CD4-positive, alpha-beta T cell treated with Interleukin-4 for 1 hour (primary cell): ENCODE measurements at regions not wholly inside any gene's neighbourhood (a gene's known extent, or its start where the extent isn't known, plus 50 kb on each side); places are given as distances from the start of the nearest gene placed in this dataset.

Experiments
- DNase-seq, 2 donors: peaks; one replicate each; pipeline ENCODE4 v3.0.0-alpha.2; 2020 to 2022

- no peak for DNase-seq
These were observed 120.0 kb downstream of the IRF8 start for GRCh38 chr16:86018941-86019340.

- no peak for DNase-seq
These were observed 120.6 kb downstream of the IRF8 start for GRCh38 chr16:86019446-86020047.

- no peak for DNase-seq
These were observed 122.0 kb downstream of the IRF8 start for GRCh38 chr16:86020971-86021370.

GRCh38 chr16:86022381-86022960, 123.5 kb downstream of the IRF8 start:
- no peak for DNase-seq

GRCh38 chr16:86024210-86024609, 125.2 kb downstream of the IRF8 start:
- DNase-seq = no peak

GRCh38 chr16:86025706-86026105, 126.7 kb downstream of the IRF8 start:
- no peak for DNase-seq

GRCh38 chr16:86026171-86026910, 127.4 kb downstream of the IRF8 start:
- no peak for DNase-seq

GRCh38 chr16:86026916-86027315, 128.0 kb downstream of the IRF8 start:
- no peak for DNase-seq

GRCh38 chr16:86027373-86028126, 128.6 kb downstream of the IRF8 start:
- DNase-seq = no peak

GRCh38 chr16:86029131-86029741, 130.3 kb downstream of the IRF8 start:
- no peak for DNase-seq

- DNase-seq = no peak
These were observed 131.2 kb downstream of the IRF8 start for GRCh38 chr16:86030116-86030515.

- no peak for DNase-seq
These were observed 132.2 kb downstream of the IRF8 start for GRCh38 chr16:86031141-86031678.

- DNase-seq = no peak
These were observed 134.1 kb downstream of the IRF8 start for GRCh38 chr16:86033016-86033474.

- no peak for DNase-seq
These were observed 135.0 kb downstream of the IRF8 start for GRCh38 chr16:86033971-86034370.

- no peak for DNase-seq
These were observed 135.5 kb downstream of the IRF8 start for GRCh38 chr16:86034421-86034919.

GRCh38 chr16:86035906-86036305, 136.9 kb downstream of the IRF8 start:
- DNase-seq = no peak

GRCh38 chr16:86037999-86038925, 139.3 kb downstream of the IRF8 start:
- DNase-seq = no peak

GRCh38 chr16:86038926-86039310, 140.0 kb downstream of the IRF8 start:
- no peak for DNase-seq

GRCh38 chr16:86039606-86040005, 140.6 kb downstream of the IRF8 start:
- DNase-seq = no peak

GRCh38 chr16:86040496-86040895, 141.5 kb downstream of the IRF8 start:
- no peak for DNase-seq

GRCh38 chr16:86041215-86041614, 142.3 kb downstream of the IRF8 start:
- no peak for DNase-seq
